HEK293 (cell line): ENCODE measurements at regions not wholly inside any gene's neighbourhood (a gene's known extent, or its start where the extent isn't known, plus 50 kb on each side); places are given as distances from the start of the nearest gene placed in this dataset.

ENCODE experiments used
- CTCF ChIA-PET: fragments of 350-600 bp; formaldehyde crosslinking; extraction: SDS; loops from one replicate; lab custom pipeline; 2021; ENCODE audit warnings: antibody characterized with exemption; lab: Yijun Ruan, JAX
- POLR2A ChIA-PET: fragments of 300-600 bp; formaldehyde crosslinking; extraction: SDS; loops from one replicate; lab custom pipeline; 2020; ENCODE audit warnings: antibody characterized with exemption, inconsistent platforms; lab: Yijun Ruan, JAX
- H3K27ac ChIP-seq: fragments of 200-500 bp; sonication (Bioruptor generic); 2 replicates; pipeline ENCODE4 v1.5.1; 2014; ENCODE audit warnings: low read depth, low read length, control low read depth, inconsistent platforms; ENCODE audit errors: extremely low read depth
- H3K36me3 ChIP-seq, 2 experiments: fragments of 200-500 bp in 1 of 2; sonication (Bioruptor generic) in 1 of 2; 1 replicate in 1 of 2; 2 replicates in 1 of 2; pipeline ENCODE4 v1.5.1; 2014 to 2017; ENCODE audit warnings: inconsistent platforms in 2 of 2, low read length in 2 of 2; ENCODE audit not compliant: control insufficient read depth in 2 of 2, insufficient read depth in 1 of 2
- H3K4me1 ChIP-seq: fragments of 200-500 bp; sonication (Bioruptor generic); 2 replicates; pipeline ENCODE4 v1.5.1; 2014; ENCODE audit warnings: mild to moderate bottlenecking, low read length, inconsistent platforms; ENCODE audit not compliant: control insufficient read depth, insufficient read depth
- H3K4me3 ChIP-seq: 2 replicates; pipeline ENCODE4 v1.5.1; 2011; ENCODE audit warnings: low read depth, mild to moderate bottlenecking, control low read depth, low read length, moderate library complexity
- H3K9me3 ChIP-seq: fragments of 200-500 bp; sonication (Bioruptor generic); 2 replicates; pipeline ENCODE4 v1.5.1; 2014; ENCODE audit warnings: low read depth, low read length, inconsistent platforms; ENCODE audit not compliant: control insufficient read depth, insufficient read depth
- KLF1 ChIP-seq: fragments of 450-650 bp; formaldehyde crosslinking; IDR thresholded peaks from 2 replicates; pipeline ENCODE4 v1.5.1; 2016; ENCODE audit warnings: missing biosample characterization, missing genetic modification characterization
- SETDB1 ChIP-seq: IDR thresholded peaks from one replicate; pipeline ENCODE4 v1.6.1; 2017; ENCODE audit warnings: mild to moderate bottlenecking, low read length, moderate library complexity, mixed read lengths; ENCODE audit not compliant: insufficient read length
- TRIM28 ChIP-seq: IDR thresholded peaks from 2 replicates; pipeline ENCODE4 v1.6.1; 2011; ENCODE audit warnings: low read length, control low read depth, borderline replicate concordance
- ZNF121 ChIP-seq: fragments of 450-650 bp; formaldehyde crosslinking; IDR thresholded peaks from 2 replicates; pipeline ENCODE4 v1.5.1; 2016; ENCODE audit warnings: missing biosample characterization, missing genetic modification characterization
- ZNF132 ChIP-seq: fragments of 450-650 bp; formaldehyde crosslinking; IDR thresholded peaks from 2 replicates; pipeline ENCODE4 v1.5.1; 2017; ENCODE audit warnings: missing biosample characterization, missing genetic modification characterization, borderline replicate concordance
- ZNF138 ChIP-seq: fragments of 450-650 bp; formaldehyde crosslinking; IDR thresholded peaks from 2 replicates; pipeline ENCODE4 v1.5.1; 2016; ENCODE audit warnings: missing biosample characterization, missing genetic modification characterization, borderline replicate concordance
- ZNF335 ChIP-seq: fragments of 450-650 bp; formaldehyde crosslinking; conservative IDR thresholded peaks from 2 replicates; pipeline ENCODE4 v1.5.1; 2016; ENCODE audit warnings: missing biosample characterization, missing genetic modification characterization
- ZNF404 ChIP-seq: fragments of 450-650 bp; formaldehyde crosslinking; IDR thresholded peaks from 2 replicates; pipeline ENCODE4 v1.5.1; 2017; ENCODE audit warnings: missing biosample characterization, missing genetic modification characterization
- ZNF48 ChIP-seq: fragments of 450-650 bp; formaldehyde crosslinking; IDR thresholded peaks from 2 replicates; pipeline ENCODE4 v1.5.1; 2016; ENCODE audit warnings: missing biosample characterization, missing genetic modification characterization
- ZNF555 ChIP-seq: fragments of 450-650 bp; formaldehyde crosslinking; conservative IDR thresholded peaks from 2 replicates; pipeline ENCODE4 v1.5.1; 2017; ENCODE audit warnings: missing biosample characterization, mild to moderate bottlenecking, missing genetic modification characterization, inconsistent platforms
- ZNF585B ChIP-seq: fragments of 450-650 bp; formaldehyde crosslinking; IDR thresholded peaks from 2 replicates; pipeline ENCODE4 v1.5.1; 2016; ENCODE audit warnings: missing biosample characterization, missing genetic modification characterization
- ZNF624 ChIP-seq: fragments of 450-650 bp; formaldehyde crosslinking; IDR thresholded peaks from 2 replicates; pipeline ENCODE4 v1.5.1; 2017; ENCODE audit warnings: missing biosample characterization, missing genetic modification characterization
- ZNF670 ChIP-seq: fragments of 450-650 bp; formaldehyde crosslinking; IDR thresholded peaks from 2 replicates; pipeline ENCODE4 v1.5.1; 2016; ENCODE audit warnings: missing biosample characterization, missing genetic modification characterization, low read depth
- ZNF707 ChIP-seq: fragments of 450-650 bp; formaldehyde crosslinking; IDR thresholded peaks from 2 replicates; pipeline ENCODE4 v1.5.1; 2016; ENCODE audit warnings: missing biosample characterization, missing genetic modification characterization
- ZNF791 ChIP-seq: fragments of 450-650 bp; formaldehyde crosslinking; IDR thresholded peaks from 2 replicates; pipeline ENCODE4 v1.5.1; 2016; ENCODE audit warnings: missing biosample characterization, missing genetic modification characterization
- TF ChIP-seq, protein P1 (sequence below): fragments of 450-650 bp; formaldehyde crosslinking; IDR thresholded peaks from 2 replicates; pipeline ENCODE4 v1.5.1; 2016; ENCODE audit warnings: missing biosample characterization, missing genetic modification characterization
- TF ChIP-seq, protein P2 (sequence below): fragments of 450-650 bp; formaldehyde crosslinking; IDR thresholded peaks from 2 replicates; pipeline ENCODE4 v1.5.1; 2016; ENCODE audit warnings: missing biosample characterization, missing genetic modification characterization
- TF ChIP-seq, protein P3 (sequence below): fragments of 450-650 bp; formaldehyde crosslinking; IDR thresholded peaks from 2 replicates; pipeline ENCODE4 v1.5.1; 2016; ENCODE audit warnings: missing biosample characterization, missing genetic modification characterization, borderline replicate concordance
- TF ChIP-seq, protein P4 (sequence below): fragments of 450-650 bp; formaldehyde crosslinking; IDR thresholded peaks from 2 replicates; pipeline ENCODE4 v1.5.1; 2017; ENCODE audit warnings: missing biosample characterization, missing genetic modification characterization
- TF ChIP-seq, protein P5 (sequence below): fragments of 450-650 bp; formaldehyde crosslinking; IDR thresholded peaks from 2 replicates; pipeline ENCODE4 v1.5.1; 2016; ENCODE audit warnings: missing biosample characterization, missing genetic modification characterization

DNA sequence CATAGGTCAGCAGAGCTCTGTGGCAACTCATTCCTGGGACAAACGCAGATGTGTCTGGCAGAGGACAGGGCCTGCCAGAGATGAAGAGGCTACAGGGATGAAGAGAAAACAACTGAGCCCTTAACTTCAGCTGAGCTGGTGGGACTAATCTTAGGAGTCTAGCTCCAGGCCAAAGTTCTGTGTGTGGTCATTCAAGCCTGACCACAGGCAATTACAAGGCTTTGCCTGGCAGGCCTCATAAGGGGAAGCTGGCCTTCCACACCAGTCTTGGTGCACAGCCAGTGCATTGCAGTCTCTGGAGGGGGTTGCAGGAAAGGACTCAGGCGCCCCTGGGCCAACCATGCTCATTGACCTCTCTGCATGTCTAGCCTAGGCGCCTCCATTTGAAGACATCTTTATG lies 127.6 kb upstream of the DAAM1 start (continued):
- TF ChIP-seq, protein P1, sequence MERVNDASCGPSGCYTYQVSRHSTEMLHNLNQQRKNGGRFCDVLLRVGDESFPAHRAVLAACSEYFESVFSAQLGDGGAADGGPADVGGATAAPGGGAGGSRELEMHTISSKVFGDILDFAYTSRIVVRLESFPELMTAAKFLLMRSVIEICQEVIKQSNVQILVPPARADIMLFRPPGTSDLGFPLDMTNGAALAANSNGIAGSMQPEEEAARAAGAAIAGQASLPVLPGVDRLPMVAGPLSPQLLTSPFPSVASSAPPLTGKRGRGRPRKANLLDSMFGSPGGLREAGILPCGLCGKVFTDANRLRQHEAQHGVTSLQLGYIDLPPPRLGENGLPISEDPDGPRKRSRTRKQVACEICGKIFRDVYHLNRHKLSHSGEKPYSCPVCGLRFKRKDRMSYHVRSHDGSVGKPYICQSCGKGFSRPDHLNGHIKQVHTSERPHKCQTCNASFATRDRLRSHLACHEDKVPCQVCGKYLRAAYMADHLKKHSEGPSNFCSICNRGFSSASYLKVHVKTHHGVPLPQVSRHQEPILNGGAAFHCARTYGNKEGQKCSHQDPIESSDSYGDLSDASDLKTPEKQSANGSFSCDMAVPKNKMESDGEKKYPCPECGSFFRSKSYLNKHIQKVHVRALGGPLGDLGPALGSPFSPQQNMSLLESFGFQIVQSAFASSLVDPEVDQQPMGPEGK (tag by site-specific recombination) = no peak
- TF ChIP-seq ZNF585B (tag by site-specific recombination) (no peak), ZNF138 (tag by site-specific recombination) (no peak), ZNF555 (tag by site-specific recombination) (no peak), ZNF48 (no peak), ZNF791 (tag by site-specific recombination) (no peak), ZNF670 (no peak)

DNA sequence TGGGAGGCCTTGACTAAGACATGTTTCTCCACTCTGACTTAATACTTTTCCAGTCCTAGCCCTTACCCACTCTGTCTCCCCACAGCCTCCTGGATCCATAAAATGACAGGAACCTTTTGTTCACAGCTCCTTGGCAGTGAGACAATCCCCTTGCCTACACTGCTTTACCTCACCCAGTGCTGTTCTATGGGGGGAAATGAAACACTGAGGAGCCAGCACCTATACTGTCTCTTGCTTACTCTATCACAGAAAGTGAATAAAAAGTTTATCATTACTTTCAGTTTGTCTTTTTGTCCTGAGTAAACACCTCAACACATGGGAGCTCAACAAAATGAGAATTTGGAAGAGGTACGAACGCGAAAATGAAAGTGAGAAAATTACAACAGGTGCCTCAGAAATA lies 127.2 kb upstream of the DAAM1 start:
- POLR2A ChIA-PET = no interaction called here
- H3K9me3 ChIP-seq = no peaks in the 10 kb centered on the region
- no peaks in the 10 kb centered on the region for H3K4me1 ChIP-seq
- H3K36me3 ChIP-seq = no peaks in the 10 kb centered on the region
- CTCF ChIA-PET = interaction anchor here (1.0 kb wide), 1 partner anchor 63 kb away, joined by 3 read pairs; no protein-coding TSS in a partner anchor
- H3K4me3 ChIP-seq = no peak overlapping the region
- no peak overlapping the region for H3K27ac ChIP-seq
- no peak for TF ChIP-seq KLF1 (tag by site-specific recombination)

DNA sequence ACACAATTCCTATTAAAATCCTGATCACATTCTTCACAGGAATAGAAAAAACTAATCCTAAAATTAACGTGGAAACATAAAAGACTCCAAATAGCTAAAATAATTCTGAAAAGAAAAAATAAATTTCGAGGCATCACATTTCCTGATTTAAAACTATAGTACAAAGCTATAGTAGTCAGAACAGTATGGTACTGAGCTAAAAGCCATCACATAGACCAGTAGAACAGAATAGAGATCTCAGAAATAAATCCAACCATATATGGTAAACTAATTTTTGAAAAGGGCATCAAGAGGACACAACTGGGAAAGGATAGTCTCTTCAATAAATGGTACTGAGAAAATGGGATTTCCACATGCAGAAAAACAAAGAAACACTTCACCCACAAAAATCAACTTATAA lies 125.2 kb upstream of the DAAM1 start:
- H3K9me3 ChIP-seq = no peaks in the 10 kb centered on the region
- ChIA-PET CTCF (no interaction called here), POLR2A (no interaction called here)
- TF ChIP-seq, protein P2, sequence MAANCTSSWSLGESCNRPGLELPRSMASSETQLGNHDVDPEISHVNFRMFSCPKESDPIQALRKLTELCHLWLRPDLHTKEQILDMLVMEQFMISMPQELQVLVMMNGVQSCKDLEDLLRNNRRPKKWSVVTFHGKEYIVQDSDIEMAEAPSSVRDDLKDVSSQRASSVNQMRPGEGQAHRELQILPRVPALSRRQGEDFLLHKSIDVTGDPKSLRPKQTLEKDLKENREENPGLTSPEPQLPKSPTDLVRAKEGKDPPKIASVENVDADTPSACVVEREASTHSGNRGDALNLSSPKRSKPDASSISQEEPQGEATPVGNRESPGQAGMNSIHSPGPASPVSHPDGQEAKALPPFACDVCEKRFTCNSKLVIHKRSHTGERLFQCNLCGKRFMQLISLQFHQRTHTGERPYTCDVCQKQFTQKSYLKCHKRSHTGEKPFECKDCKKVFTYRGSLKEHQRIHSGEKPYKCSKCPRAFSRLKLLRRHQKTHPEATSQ = no peak
- TF ChIP-seq ZNF121 (tag by site-specific recombination) (no peak), TRIM28 (peak; percentile 53; the same call in 1 of the 2 replicates), ZNF707 (tag by site-specific recombination) (no peak), ZNF624 (tag by site-specific recombination) (no peak), ZNF335 (no peak), SETDB1 (peak; percentile 82), ZNF404 (no peak), ZNF132 (no peak)
- TF ChIP-seq, protein P3, sequence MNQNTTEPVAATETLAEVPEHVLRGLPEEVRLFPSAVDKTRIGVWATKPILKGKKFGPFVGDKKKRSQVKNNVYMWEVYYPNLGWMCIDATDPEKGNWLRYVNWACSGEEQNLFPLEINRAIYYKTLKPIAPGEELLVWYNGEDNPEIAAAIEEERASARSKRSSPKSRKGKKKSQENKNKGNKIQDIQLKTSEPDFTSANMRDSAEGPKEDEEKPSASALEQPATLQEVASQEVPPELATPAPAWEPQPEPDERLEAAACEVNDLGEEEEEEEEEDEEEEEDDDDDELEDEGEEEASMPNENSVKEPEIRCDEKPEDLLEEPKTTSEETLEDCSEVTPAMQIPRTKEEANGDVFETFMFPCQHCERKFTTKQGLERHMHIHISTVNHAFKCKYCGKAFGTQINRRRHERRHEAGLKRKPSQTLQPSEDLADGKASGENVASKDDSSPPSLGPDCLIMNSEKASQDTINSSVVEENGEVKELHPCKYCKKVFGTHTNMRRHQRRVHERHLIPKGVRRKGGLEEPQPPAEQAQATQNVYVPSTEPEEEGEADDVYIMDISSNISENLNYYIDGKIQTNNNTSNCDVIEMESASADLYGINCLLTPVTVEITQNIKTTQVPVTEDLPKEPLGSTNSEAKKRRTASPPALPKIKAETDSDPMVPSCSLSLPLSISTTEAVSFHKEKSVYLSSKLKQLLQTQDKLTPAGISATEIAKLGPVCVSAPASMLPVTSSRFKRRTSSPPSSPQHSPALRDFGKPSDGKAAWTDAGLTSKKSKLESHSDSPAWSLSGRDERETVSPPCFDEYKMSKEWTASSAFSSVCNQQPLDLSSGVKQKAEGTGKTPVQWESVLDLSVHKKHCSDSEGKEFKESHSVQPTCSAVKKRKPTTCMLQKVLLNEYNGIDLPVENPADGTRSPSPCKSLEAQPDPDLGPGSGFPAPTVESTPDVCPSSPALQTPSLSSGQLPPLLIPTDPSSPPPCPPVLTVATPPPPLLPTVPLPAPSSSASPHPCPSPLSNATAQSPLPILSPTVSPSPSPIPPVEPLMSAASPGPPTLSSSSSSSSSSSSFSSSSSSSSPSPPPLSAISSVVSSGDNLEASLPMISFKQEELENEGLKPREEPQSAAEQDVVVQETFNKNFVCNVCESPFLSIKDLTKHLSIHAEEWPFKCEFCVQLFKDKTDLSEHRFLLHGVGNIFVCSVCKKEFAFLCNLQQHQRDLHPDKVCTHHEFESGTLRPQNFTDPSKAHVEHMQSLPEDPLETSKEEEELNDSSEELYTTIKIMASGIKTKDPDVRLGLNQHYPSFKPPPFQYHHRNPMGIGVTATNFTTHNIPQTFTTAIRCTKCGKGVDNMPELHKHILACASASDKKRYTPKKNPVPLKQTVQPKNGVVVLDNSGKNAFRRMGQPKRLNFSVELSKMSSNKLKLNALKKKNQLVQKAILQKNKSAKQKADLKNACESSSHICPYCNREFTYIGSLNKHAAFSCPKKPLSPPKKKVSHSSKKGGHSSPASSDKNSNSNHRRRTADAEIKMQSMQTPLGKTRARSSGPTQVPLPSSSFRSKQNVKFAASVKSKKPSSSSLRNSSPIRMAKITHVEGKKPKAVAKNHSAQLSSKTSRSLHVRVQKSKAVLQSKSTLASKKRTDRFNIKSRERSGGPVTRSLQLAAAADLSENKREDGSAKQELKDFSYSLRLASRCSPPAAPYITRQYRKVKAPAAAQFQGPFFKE (tag by site-specific recombination) = no peak
- TF ChIP-seq, protein P4, sequence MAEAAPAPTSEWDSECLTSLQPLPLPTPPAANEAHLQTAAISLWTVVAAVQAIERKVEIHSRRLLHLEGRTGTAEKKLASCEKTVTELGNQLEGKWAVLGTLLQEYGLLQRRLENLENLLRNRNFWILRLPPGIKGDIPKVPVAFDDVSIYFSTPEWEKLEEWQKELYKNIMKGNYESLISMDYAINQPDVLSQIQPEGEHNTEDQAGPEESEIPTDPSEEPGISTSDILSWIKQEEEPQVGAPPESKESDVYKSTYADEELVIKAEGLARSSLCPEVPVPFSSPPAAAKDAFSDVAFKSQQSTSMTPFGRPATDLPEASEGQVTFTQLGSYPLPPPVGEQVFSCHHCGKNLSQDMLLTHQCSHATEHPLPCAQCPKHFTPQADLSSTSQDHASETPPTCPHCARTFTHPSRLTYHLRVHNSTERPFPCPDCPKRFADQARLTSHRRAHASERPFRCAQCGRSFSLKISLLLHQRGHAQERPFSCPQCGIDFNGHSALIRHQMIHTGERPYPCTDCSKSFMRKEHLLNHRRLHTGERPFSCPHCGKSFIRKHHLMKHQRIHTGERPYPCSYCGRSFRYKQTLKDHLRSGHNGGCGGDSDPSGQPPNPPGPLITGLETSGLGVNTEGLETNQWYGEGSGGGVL (tag by site-specific recombination) = no peak
- TF ChIP-seq, protein P5, sequence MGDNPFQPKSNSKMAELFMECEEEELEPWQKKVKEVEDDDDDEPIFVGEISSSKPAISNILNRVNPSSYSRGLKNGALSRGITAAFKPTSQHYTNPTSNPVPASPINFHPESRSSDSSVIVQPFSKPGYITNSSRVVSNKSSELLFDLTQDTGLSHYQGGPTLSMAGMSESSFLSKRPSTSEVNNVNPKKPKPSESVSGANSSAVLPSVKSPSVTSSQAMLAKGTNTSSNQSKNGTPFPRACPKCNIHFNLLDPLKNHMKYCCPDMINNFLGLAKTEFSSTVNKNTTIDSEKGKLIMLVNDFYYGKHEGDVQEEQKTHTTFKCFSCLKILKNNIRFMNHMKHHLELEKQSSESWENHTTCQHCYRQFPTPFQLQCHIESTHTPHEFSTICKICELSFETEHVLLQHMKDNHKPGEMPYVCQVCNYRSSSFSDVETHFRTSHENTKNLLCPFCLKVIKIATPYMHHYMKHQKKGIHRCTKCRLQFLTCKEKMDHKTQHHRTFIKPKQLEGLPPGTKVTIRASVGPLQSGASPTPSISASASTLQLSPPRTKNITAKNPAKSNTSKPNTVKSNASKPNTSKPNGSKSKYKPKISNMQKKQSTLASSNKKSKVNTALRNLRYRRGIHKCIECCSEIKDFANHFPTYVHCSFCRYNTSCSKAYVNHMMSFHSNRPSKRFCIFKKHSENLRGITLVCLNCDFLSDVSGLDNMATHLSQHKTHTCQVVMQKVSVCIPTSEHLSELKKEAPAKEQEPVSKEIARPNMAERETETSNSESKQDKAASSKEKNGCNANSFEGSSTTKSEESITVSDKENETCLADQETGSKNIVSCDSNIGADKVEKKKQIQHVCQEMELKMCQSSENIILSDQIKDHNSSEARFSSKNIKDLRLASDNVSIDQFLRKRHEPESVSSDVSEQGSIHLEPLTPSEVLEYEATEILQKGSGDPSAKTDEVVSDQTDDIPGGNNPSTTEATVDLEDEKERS (tag by site-specific recombination) = peak; percentile 95

More for the DNA sequence above, 125.2 kb upstream of the DAAM1 start:
- H3K4me3 ChIP-seq = no peak overlapping the region
- no peaks in the 10 kb centered on the region for H3K4me1 ChIP-seq
- H3K27ac ChIP-seq = no peak overlapping the region
- H3K36me3 ChIP-seq = no peaks in the 10 kb centered on the region
